Endothelial cell of umbilical vein (primary cell): ENCODE measurements at regions not wholly inside any gene's neighbourhood (a gene's known extent, or its start where the extent isn't known, plus 50 kb on each side); places are given as distances from the start of the nearest gene placed in this dataset.

Experiments used
- BruUV-seq: library from RNA; stranded (reverse); fragments of 400-500 nt; replicated peaks from 2 replicates; lab custom pipeline; 2021; lab: Mats Ljungman, UMichigan
- CTCF ChIA-PET: fragments of 300-600, 350-600 bp; sonication (Branson Sonifier 250); formaldehyde crosslinking; loops from one replicate; lab custom pipeline; 2021; ENCODE audit warnings: antibody characterized with exemption, inconsistent platforms; lab: Charles Lee
- POLR2A ChIA-PET: fragments of 300-600, 350-600 bp; sonication (Branson Sonifier 250); formaldehyde crosslinking; loops from one replicate; lab custom pipeline; 2021; ENCODE audit warnings: antibody characterized with exemption, inconsistent platforms; lab: Charles Lee
- DNase-seq: peaks from one replicate; pipeline ENCODE4 v3.0.0-alpha.2; 2011; ENCODE audit warnings: low read depth, low spot score
- FAIRE-seq: peaks from 2 replicates; lab custom pipeline; 2011; peaks lifted over from hg19 to GRCh38; lab: Jason Lieb, UNC
- H2AFZ ChIP-seq: 2 replicates; pipeline ENCODE4 v1.6.0; 2012; ENCODE audit warnings: low read depth, low read length, control low read depth, inconsistent platforms
- H3K27ac ChIP-seq: 2 replicates; pipeline ENCODE4 v1.5.1; 2011; ENCODE audit warnings: low read depth, mild to moderate bottlenecking, control low read depth, low read length, moderate library complexity; ENCODE audit not compliant: insufficient read depth
- H3K27me3 ChIP-seq, 2 experiments: 2 replicates each; pipeline versions ENCODE4 v1.6.0 to v1.6.1; 2011; ENCODE audit warnings: low read length in 2 of 2, mixed read lengths in 1 of 2; ENCODE audit not compliant: control insufficient read depth in 2 of 2, insufficient read depth in 2 of 2
- H3K36me3 ChIP-seq, 2 experiments: 2 replicates in 1 of 2; 3 replicates in 1 of 2; pipeline ENCODE4 v1.5.1; 2011; ENCODE audit warnings: low read length in 2 of 2, mild to moderate bottlenecking in 1 of 2, moderate library complexity in 1 of 2; ENCODE audit not compliant: control insufficient read depth in 2 of 2, insufficient read depth in 2 of 2; ENCODE audit errors: extremely low read depth in 1 of 2
- H3K4me1 ChIP-seq: 3 replicates; pipeline ENCODE4 v1.5.1; 2011; ENCODE audit warnings: mild to moderate bottlenecking, low read length; ENCODE audit not compliant: control insufficient read depth, insufficient read depth; ENCODE audit errors: extremely low read depth
- H3K4me2 ChIP-seq: 2 replicates; pipeline ENCODE4 v1.6.1; 2011; ENCODE audit warnings: low read length, control low read depth, mixed read lengths; ENCODE audit not compliant: insufficient read depth
- H3K4me3 ChIP-seq, 3 experiments: fragments of 200-600 bp in 1 of 3; sonication (generic), shearing (Covaris generic) in 1 of 3; replicated peaks in 1 of 3; 2 replicates each; pipeline ENCODE4 v1.5.1; 2011 to 2016; ENCODE audit warnings: control low read depth in 3 of 3, low read length in 3 of 3, mild to moderate bottlenecking in 2 of 3, inconsistent platforms in 1 of 3, low read depth in 1 of 3, moderate library complexity in 1 of 3; ENCODE audit not compliant: insufficient read depth in 1 of 3
- H3K79me2 ChIP-seq: 2 replicates; pipeline ENCODE4 v1.6.0; 2012; ENCODE audit warnings: low read length, inconsistent platforms; ENCODE audit not compliant: control insufficient read depth, insufficient read depth
- H3K9ac ChIP-seq: replicated peaks from 2 replicates; pipeline ENCODE3; 2011; ENCODE audit warnings: low read length, control low read depth; ENCODE audit not compliant: insufficient read depth; ENCODE audit errors: extremely low read depth
- H3K9me1 ChIP-seq: replicated peaks from 3 replicates; pipeline ENCODE4 v1.6.0; 2011; ENCODE audit warnings: mild to moderate bottlenecking, low read length; ENCODE audit not compliant: control insufficient read depth, insufficient read depth; ENCODE audit errors: extremely low read depth
- H3K9me3 ChIP-seq: replicated peaks from 2 replicates; pipeline ENCODE4 v1.5.1; 2012; ENCODE audit warnings: low read length, inconsistent platforms; ENCODE audit not compliant: control insufficient read depth, insufficient read depth
- H4K20me1 ChIP-seq: replicated peaks from 2 replicates; pipeline ENCODE3; 2011; ENCODE audit warnings: mild to moderate bottlenecking, low read length; ENCODE audit not compliant: control insufficient read depth, insufficient read depth; ENCODE audit errors: extremely low read depth
- EZH2 ChIP-seq: IDR thresholded peaks from 2 replicates; pipeline ENCODE4 v1.6.1; 2012; ENCODE audit warnings: borderline replicate concordance, low read depth, mild to moderate bottlenecking, moderate library complexity, low read length, inconsistent platforms; ENCODE audit not compliant: severe bottlenecking
- GATA2 ChIP-seq: IDR thresholded peaks from 2 replicates; pipeline ENCODE4 v1.7.0; 2011; ENCODE audit warnings: low read depth, mild to moderate bottlenecking, moderate library complexity, mixed read lengths, low read length; ENCODE audit not compliant: insufficient read length, insufficient read depth
- JUN ChIP-seq: IDR thresholded peaks from 2 replicates; pipeline ENCODE4 v1.6.1; 2011; ENCODE audit warnings: borderline replicate concordance, low read depth; ENCODE audit not compliant: insufficient read length, insufficient read depth
- MAX ChIP-seq: IDR thresholded peaks from 2 replicates; pipeline ENCODE4 v1.6.1; 2011; ENCODE audit not compliant: insufficient read depth, insufficient read length
- MYC ChIP-seq: IDR thresholded peaks from one replicate; pipeline ENCODE4 v1.6.1; 2011; ENCODE audit warnings: mild to moderate bottlenecking, low read depth, low read length
- POLR2AphosphoS5 ChIP-seq: IDR thresholded peaks from 2 replicates; pipeline ENCODE4 v1.6.1; 2012; ENCODE audit warnings: low read depth, mild to moderate bottlenecking, control low read depth, low read length, moderate library complexity; ENCODE audit not compliant: insufficient read depth
- dilution Hi-C: fragments of 300-500 bp; cut with MboI; formaldehyde crosslinking; loops from one replicate; pipeline ENCODE4 v1.15.0; 2019; ENCODE audit warnings: low sequenced_read_pairs; ENCODE audit not compliant: extremely low pct_ligation_motif_present
- intact Hi-C: fragments of 100-400 bp; cut with micrococcal nuclease; formaldehyde crosslinking; loops from one replicate; pipeline ENCODE4 v1.10.0; 2022
- TF ChIP-seq, protein P1 (sequence below), 2 donors: IDR thresholded peaks; 1 replicate in 1 of 2; 2 replicates in 1 of 2; pipeline ENCODE4 v1.5.1; 2011; ENCODE audit warnings: low read length in 2 of 2, mild to moderate bottlenecking in 2 of 2, moderate library complexity in 2 of 2, control low read depth in 1 of 2, inconsistent platforms in 1 of 2, low read depth in 1 of 2; ENCODE audit not compliant: insufficient read depth in 1 of 2; ENCODE audit errors: extremely low read depth in 1 of 2

GRCh38 chr4:189440716-189441115, 500.0 kb upstream of the FRG1 start:
- TF ChIP-seq POLR2AphosphoS5 (no peak), GATA2 (no peak), JUN (no peak), MYC (no peak)
- TF ChIP-seq, protein P1, sequence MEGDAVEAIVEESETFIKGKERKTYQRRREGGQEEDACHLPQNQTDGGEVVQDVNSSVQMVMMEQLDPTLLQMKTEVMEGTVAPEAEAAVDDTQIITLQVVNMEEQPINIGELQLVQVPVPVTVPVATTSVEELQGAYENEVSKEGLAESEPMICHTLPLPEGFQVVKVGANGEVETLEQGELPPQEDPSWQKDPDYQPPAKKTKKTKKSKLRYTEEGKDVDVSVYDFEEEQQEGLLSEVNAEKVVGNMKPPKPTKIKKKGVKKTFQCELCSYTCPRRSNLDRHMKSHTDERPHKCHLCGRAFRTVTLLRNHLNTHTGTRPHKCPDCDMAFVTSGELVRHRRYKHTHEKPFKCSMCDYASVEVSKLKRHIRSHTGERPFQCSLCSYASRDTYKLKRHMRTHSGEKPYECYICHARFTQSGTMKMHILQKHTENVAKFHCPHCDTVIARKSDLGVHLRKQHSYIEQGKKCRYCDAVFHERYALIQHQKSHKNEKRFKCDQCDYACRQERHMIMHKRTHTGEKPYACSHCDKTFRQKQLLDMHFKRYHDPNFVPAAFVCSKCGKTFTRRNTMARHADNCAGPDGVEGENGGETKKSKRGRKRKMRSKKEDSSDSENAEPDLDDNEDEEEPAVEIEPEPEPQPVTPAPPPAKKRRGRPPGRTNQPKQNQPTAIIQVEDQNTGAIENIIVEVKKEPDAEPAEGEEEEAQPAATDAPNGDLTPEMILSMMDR (IDR thresholded peaks at IDR 0.05; ENCODE audit: extremely low read depth in 1 of 2, insufficient read depth in 1 of 2, low read depth in 1 of 2, low read length in 2 of 2) = no peak
- ChIA-PET CTCF (no interaction called here), POLR2A (no interaction called here)
- intact Hi-C loops = no loop called here
- no peak overlapping the region for H3K4me3 ChIP-seq
- H3K4me2 ChIP-seq = no peak overlapping the region
- DNase-seq = no peak
- no TSS peak for BruUV-seq
- dilution Hi-C loops = no loop called here
- no peaks in the 10 kb centered on the region for H3K79me2 ChIP-seq
- H3K27me3 ChIP-seq = no peaks in the 10 kb centered on the region
- H3K9me1 ChIP-seq = no peaks in the 10 kb centered on the region
- H3K9me3 ChIP-seq = peaks cover 2% of the 10 kb centered on the region
- FAIRE-seq = no peak
- no peak overlapping the region for H3K9ac ChIP-seq
- no peak overlapping the region for H3K27ac ChIP-seq
- no peaks in the 10 kb centered on the region for H4K20me1 ChIP-seq
- no peaks in the 10 kb centered on the region for H3K4me1 ChIP-seq
- no peaks in the 10 kb centered on the region for H3K36me3 ChIP-seq
- H2AFZ ChIP-seq = no peak overlapping the region

DNA sequence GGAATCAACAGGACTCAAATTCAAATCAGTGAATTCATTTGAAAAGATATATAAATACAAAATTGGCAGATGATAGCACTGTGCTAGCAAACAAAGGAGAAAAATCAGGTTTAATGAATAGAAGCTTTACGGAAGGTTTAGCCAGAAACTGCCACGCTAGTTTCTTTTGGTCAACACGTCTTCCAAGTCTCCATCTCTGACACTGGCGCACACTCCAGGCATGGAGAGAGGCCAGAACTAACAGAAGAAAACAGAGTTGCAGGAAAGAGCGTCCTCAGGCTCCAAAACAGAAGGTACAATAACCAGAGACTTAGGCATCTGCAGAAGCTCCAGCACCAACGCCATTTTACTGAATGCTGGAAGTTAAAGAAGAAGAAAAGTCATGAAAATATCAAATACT, 497.3 kb upstream of the FRG1 start:
- FAIRE-seq (no peak), DNase-seq (no peak)
- Histone ChIP-seq H3K36me3 (no peaks in the 10 kb centered on the region), H4K20me1 (no peaks in the 10 kb centered on the region), H3K27ac (no peak overlapping the region), H3K9me1 (no peaks in the 10 kb centered on the region), H3K4me1 (no peaks in the 10 kb centered on the region), H3K27me3 (no peaks in the 10 kb centered on the region), H3K79me2 (no peaks in the 10 kb centered on the region), H2AFZ (no peak overlapping the region), H3K9ac (no peak overlapping the region), H3K4me2 (no peak overlapping the region), H3K4me3 (no peak overlapping the region), H3K9me3 (peaks cover 2% of the 10 kb centered on the region)
- dilution Hi-C loops = no loop called here
- BruUV-seq = no TSS peak
- intact Hi-C loops = no loop called here
- ChIA-PET CTCF (no interaction called here), POLR2A (no interaction called here)
- TF ChIP-seq, protein P1 (IDR thresholded peaks at IDR 0.05; ENCODE audit: extremely low read depth in 1 of 2, insufficient read depth in 1 of 2, low read depth in 1 of 2, low read length in 2 of 2) = no peak
- TF ChIP-seq MAX (no peak), JUN (no peak), POLR2AphosphoS5 (no peak), EZH2 (no peak)
